Suprapubic skin (tissue), 3 donors: ENCODE measurements at regions not wholly inside any gene's neighbourhood (a gene's known extent, or its start where the extent isn't known, plus 50 kb on each side); places are given as distances from the start of the nearest gene placed in this dataset.

ENCODE experiments used
- CTCF ChIP-seq, 2 donors: fragments of 200-600 bp in 1 of 2; fragments of 450-650 bp in 1 of 2; sonication (generic) in 1 of 2; IDR thresholded peaks; one replicate each; pipeline ENCODE4 v1.5.1; 2016 to 2019; ENCODE audit warnings: antibody characterized with exemption in 2 of 2, mild to moderate bottlenecking in 1 of 2, moderate library complexity in 1 of 2
- EP300 ChIP-seq: sonication (generic); formaldehyde crosslinking; IDR thresholded peaks from one replicate; pipeline ENCODE4 v1.6.1; 2017; ENCODE audit warnings: antibody characterized with exemption
- POLR2A ChIP-seq, 2 donors: fragments of 450-650 bp; IDR thresholded peaks; one replicate each; pipeline ENCODE4 v1.6.1; 2017; ENCODE audit warnings: antibody characterized with exemption in 2 of 2, mild to moderate bottlenecking in 2 of 2, moderate library complexity in 2 of 2

GRCh38 chr4:19382993-19383756 lies 868.5 kb upstream of the SLIT2 start:
- no peak for TF ChIP-seq POLR2A (IDR thresholded peaks at IDR 0.05)
- TF ChIP-seq EP300 = no peak
- TF ChIP-seq CTCF (IDR thresholded peaks at IDR 0.05) = no peak
